ENCODE measurements at regions not wholly inside any gene's neighbourhood (a gene's known extent, or its start where the extent isn't known, plus 50 kb on each side); places are given as distances from the start of the nearest gene placed in this dataset.

DNA sequence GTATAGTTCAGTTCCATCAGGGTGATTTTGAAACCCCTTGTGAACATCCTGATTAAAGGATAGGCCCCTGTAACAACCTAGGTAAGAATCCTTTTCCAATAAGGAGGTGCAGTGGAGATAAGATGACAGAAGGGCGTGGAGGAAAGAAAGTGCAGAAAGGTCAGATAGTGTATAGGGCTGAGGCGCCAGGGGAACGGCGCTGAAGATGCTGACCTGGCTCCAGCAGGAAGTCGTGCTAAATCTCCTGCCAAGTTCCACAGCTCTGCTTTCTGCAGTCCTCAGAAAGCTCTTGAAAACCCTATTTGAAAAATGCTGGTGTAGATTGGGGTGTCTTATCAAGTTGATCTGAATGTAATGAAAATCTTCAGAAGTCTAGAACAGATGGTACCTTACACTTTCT, 221.7 kb downstream of the COG6 start:
- Mint-ChIP-seq H3K4me1 (ENCODE audit: low read depth) (peaks cover 53% of the 10 kb centered on the region), H3K36me3 (ENCODE audit: low read depth) (no peaks in the 10 kb centered on the region; the same call in 1 of the 2 replicates), H3K27me3 (ENCODE audit: insufficient read depth) (no peaks in the 10 kb centered on the region), H3K9me3 (no peaks in the 10 kb centered on the region), H3K27ac (peak overlapping the region; percentile 90), H3K4me3 (no peak overlapping the region)
- no peak for DNase-seq
- TF ChIP-seq, protein P1, sequence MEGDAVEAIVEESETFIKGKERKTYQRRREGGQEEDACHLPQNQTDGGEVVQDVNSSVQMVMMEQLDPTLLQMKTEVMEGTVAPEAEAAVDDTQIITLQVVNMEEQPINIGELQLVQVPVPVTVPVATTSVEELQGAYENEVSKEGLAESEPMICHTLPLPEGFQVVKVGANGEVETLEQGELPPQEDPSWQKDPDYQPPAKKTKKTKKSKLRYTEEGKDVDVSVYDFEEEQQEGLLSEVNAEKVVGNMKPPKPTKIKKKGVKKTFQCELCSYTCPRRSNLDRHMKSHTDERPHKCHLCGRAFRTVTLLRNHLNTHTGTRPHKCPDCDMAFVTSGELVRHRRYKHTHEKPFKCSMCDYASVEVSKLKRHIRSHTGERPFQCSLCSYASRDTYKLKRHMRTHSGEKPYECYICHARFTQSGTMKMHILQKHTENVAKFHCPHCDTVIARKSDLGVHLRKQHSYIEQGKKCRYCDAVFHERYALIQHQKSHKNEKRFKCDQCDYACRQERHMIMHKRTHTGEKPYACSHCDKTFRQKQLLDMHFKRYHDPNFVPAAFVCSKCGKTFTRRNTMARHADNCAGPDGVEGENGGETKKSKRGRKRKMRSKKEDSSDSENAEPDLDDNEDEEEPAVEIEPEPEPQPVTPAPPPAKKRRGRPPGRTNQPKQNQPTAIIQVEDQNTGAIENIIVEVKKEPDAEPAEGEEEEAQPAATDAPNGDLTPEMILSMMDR (IDR thresholded peaks at IDR 0.05): no peak

DNA sequence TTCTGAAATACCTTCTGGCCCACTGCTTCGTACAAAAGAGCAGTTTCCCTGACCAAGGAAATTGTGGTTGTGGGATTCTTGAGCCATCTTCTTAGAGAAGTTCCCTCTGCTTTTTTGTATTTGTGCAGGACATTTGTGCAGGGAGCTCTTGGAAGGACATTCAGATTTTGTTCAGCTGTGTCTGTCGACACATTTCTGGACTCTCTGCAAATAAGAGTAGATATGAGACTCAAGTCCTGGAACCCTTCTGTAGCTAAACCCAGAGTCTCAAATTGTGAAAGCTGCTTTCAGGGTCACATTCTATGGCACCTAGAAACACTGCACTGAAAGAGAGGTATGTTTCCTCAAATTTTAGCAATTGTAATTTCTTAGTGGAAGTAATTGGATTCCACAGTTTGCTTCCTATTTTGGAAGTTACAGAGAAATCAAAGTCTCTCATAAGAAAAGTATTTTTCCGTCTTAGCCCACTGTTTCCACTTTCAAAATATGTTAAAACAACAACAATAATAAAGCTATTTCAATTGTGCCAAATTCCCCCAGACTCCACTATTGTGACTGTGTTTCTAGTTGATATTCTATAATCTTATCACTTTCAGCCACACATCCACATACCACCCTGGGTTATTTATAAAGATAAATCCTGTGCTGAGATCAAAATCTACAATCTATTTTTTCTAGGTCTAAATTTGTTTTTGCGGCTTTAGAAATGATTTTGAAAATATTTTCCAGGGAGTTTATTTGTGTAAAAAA, 224.0 kb downstream of the COG6 start:
- peaks cover 13% of the 10 kb centered on the region for H3K9me3 Mint-ChIP-seq
- no peaks in the 10 kb centered on the region for H3K27me3 Mint-ChIP-seq (ENCODE audit: insufficient read depth)
- peaks cover 12% of the 10 kb centered on the region for H3K36me3 Mint-ChIP-seq (ENCODE audit: low read depth)
- no peak overlapping the region for H3K4me3 Mint-ChIP-seq
- DNase-seq: no peak
- no peak overlapping the region for H3K27ac Mint-ChIP-seq
- TF ChIP-seq, protein P1 (IDR thresholded peaks at IDR 0.05): no peak
- peaks cover 51% of the 10 kb centered on the region for H3K4me1 Mint-ChIP-seq (ENCODE audit: low read depth)

DNA sequence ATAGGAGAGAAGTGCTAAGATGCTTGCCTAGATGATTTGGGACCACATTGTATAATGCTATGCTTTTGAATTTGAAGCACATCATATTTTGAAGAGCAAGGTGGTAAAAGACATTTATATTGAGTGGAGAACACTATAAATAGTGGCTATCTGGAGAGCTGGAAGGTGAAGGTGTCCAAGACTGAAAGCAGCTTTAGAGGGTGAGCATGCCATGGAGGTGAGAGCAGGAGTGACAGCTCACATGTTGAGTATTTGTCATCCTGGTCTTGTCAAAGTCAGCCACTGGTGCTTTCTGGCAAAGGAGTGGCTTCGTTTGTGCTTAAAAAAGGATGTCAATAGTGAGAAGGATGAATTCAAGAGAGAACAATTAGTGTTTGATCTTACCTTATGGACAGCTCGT, 225.9 kb downstream of the COG6 start:
- no peak overlapping the region; the same call in 1 of the 2 replicates for H3K4me3 Mint-ChIP-seq
- H3K4me1 Mint-ChIP-seq (ENCODE audit: low read depth): peaks cover 31% of the 10 kb centered on the region
- no peaks in the 10 kb centered on the region for H3K27me3 Mint-ChIP-seq (ENCODE audit: insufficient read depth)
- DNase-seq: no peak
- H3K27ac Mint-ChIP-seq: peak overlapping the region; percentile 8
- H3K36me3 Mint-ChIP-seq (ENCODE audit: low read depth): peaks cover 12% of the 10 kb centered on the region
- H3K9me3 Mint-ChIP-seq: peaks cover 20% of the 10 kb centered on the region
- TF ChIP-seq, protein P1 (IDR thresholded peaks at IDR 0.05): no peak

DNA sequence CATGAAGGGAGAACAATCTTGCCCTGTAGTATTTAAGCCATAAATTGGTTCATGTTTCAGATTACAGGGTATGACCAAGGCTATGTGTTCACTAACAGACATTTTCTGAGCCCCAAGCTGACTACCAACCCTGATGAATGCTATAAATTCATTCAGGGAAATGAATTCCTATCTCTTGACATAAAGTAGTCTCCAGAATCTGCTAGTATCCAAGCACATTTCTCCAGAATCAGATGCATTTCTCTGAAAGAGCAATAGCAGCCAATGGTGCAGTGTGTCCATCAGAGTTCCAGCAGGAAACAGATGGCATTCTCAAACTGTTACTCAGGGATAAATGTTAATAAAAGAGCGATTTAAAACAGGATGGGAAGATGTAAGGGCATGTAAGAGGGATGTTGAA, 226.4 kb downstream of the COG6 start:
- Mint-ChIP-seq H3K27ac (peak overlapping the region; percentile 8; the same call in 1 of the 2 replicates), H3K4me3 (no peak overlapping the region), H3K36me3 (ENCODE audit: low read depth) (peaks cover 12% of the 10 kb centered on the region), H3K27me3 (ENCODE audit: insufficient read depth) (no peaks in the 10 kb centered on the region), H3K4me1 (ENCODE audit: low read depth) (peaks cover 26% of the 10 kb centered on the region), H3K9me3 (peaks cover 20% of the 10 kb centered on the region)
- DNase-seq: peak; percentile 25
- TF ChIP-seq, protein P1 (IDR thresholded peaks at IDR 0.05): no peak

DNA sequence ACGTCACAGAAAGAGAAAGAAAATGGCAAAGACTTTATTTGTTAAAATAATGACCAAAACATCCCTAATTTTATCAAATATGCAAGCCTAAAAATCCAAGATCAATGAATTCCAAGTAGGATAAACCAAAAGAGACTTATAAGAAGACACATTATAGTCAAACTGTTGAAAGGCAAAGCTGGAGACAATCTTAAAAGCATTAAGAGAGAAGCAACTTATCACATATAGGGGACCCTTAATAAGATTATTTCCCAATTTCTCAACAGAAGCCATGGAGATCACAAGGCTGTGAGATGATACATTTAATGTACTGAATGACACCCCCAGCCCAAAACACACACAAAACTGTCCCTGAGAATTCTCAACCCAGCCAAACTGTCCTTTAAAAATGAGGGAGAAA, 228.7 kb downstream of the COG6 start:
- H3K4me1 Mint-ChIP-seq (ENCODE audit: low read depth): peaks cover 26% of the 10 kb centered on the region
- H3K9me3 Mint-ChIP-seq: peaks cover 20% of the 10 kb centered on the region
- H3K4me3 Mint-ChIP-seq: no peak overlapping the region

More for the DNA sequence above, 228.7 kb downstream of the COG6 start:
- no peak for DNase-seq
- peaks cover 12% of the 10 kb centered on the region for H3K36me3 Mint-ChIP-seq (ENCODE audit: low read depth)
- no peaks in the 10 kb centered on the region for H3K27me3 Mint-ChIP-seq (ENCODE audit: insufficient read depth)
- no peak overlapping the region for H3K27ac Mint-ChIP-seq
- TF ChIP-seq, protein P1 (IDR thresholded peaks at IDR 0.05): no peak

Measured in HFFc6 (cell line).